Stomach (tissue), 4 donors: ENCODE measurements at regions not wholly inside any gene's neighbourhood (a gene's known extent, or its start where the extent isn't known, plus 50 kb on each side); places are given as distances from the start of the nearest gene placed in this dataset.

Source experiments
- EP300 ChIP-seq: sonication (generic); formaldehyde crosslinking; IDR thresholded peaks from one replicate; pipeline ENCODE4 v1.6.1; 2017; ENCODE audit warnings: antibody characterized with exemption
- POLR2A ChIP-seq, 4 donors: fragments of 450-650 bp; IDR thresholded peaks; one replicate each; pipeline ENCODE4 v1.6.1; 2016; ENCODE audit warnings: antibody characterized with exemption in 4 of 4, control low read depth in 2 of 4, mild to moderate bottlenecking in 1 of 4, moderate library complexity in 1 of 4
- POLR2AphosphoS5 ChIP-seq, 3 donors: sonication (generic); formaldehyde crosslinking; IDR thresholded peaks; one replicate each; pipeline ENCODE4 v1.6.1; 2016; ENCODE audit warnings: antibody characterized with exemption in 3 of 3
- TF ChIP-seq, protein P1 (sequence below), 7 experiments: fragments of 450-650 bp in 4 of 7; fragments of 200-600 bp in 3 of 7; sonication (generic) in 3 of 7; IDR thresholded peaks; one replicate each; pipeline ENCODE4 v1.5.1; 2016 to 2019; ENCODE audit warnings: antibody characterized with exemption in 7 of 7, control low read depth in 2 of 7, mild to moderate bottlenecking in 1 of 7

DNA sequence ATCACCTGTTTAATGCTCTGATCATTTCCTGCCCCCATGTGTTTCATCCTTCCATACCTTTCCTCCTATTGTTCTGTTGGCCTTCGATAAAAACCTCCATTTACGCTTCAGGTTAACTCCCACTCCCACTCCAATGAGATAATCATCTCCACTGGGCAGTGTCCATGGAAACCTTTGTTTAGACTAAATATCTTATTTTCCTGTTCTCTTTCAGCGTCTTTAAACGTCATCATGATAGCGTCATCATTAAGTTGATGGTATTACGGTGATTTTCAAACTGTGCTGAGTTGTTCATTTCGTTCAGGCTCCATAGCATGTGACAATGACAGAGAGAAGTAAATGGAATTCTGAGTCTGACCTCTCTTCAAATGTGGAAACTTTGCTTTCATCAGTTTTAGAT, 970.5 kb upstream of the SLC35B3 start:
- TF ChIP-seq EP300 (no peak), POLR2A (IDR thresholded peaks at IDR 0.05) (no peak), POLR2AphosphoS5 (IDR thresholded peaks at IDR 0.05) (no peak)
- TF ChIP-seq, protein P1, sequence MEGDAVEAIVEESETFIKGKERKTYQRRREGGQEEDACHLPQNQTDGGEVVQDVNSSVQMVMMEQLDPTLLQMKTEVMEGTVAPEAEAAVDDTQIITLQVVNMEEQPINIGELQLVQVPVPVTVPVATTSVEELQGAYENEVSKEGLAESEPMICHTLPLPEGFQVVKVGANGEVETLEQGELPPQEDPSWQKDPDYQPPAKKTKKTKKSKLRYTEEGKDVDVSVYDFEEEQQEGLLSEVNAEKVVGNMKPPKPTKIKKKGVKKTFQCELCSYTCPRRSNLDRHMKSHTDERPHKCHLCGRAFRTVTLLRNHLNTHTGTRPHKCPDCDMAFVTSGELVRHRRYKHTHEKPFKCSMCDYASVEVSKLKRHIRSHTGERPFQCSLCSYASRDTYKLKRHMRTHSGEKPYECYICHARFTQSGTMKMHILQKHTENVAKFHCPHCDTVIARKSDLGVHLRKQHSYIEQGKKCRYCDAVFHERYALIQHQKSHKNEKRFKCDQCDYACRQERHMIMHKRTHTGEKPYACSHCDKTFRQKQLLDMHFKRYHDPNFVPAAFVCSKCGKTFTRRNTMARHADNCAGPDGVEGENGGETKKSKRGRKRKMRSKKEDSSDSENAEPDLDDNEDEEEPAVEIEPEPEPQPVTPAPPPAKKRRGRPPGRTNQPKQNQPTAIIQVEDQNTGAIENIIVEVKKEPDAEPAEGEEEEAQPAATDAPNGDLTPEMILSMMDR (IDR thresholded peaks at IDR 0.05), result no peak
